HG03064 (cell line): ENCODE measurements at regions not wholly inside any gene's neighbourhood (a gene's known extent, or its start where the extent isn't known, plus 50 kb on each side); places are given as distances from the start of the nearest gene placed in this dataset.

Source experiments
- ATAC-seq: cut with Tn5 transposase; IDR thresholded peaks from one replicate; pipeline ENCODE4 v1.9.1; 2021; ENCODE audit warnings: low read depth; ENCODE audit not compliant: unreplicated experiment

DNA sequence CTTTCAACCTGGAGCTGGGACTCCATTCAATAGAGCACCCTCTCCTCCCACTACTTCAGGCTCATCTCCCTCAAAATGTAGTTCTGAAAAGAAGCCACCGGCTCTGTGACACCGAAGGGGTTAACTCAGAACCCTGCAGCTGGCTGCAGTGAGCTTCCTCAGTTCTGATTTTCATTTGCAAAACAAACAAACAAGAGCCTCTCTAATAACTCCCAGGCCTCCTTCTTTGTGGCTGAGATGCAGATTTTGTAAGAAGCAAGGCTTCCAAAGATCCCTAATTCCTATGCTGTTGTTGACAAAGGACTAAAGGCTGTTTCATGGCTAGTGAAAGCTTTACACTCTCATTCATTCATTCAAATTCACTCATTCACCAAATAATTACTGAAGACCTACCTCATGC is 333.4 kb upstream of the TBX3 start:
- no peak for ATAC-seq

DNA sequence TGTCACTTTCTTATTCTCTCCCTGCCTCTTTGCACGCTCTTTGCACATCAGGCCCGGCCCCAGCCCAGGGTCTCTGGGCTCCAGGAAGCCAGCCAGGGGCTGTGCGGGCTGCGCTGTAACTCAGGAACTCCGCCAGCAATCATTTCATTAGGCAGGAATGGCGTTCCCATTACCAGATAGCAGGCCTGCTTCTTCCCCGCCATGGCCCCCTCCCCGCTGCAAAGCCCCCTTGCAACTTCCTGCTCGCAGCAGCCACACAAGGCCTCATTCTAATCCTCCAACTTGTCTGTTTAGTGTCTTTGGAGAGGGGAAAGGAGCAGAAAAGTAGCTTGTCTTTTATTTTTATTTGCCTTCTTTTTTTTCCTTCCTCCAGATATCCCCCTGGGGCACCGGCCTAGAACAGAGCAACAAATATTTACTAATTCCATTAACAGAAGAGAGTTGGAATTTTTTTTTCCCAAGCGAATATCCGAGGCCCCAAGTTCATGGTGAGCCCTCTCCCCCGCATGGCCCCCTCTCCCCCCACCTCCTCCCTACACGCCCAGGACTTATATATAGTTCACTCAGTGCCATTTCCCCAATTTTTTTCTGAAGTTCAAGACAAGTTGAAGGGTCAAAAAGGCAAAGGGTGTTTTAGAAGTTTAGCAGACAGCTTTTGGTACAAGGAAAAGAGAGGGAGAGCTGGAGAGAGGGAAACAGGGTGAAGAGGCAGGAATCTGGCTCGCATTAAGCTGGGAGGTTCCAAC is 329.4 kb upstream of the TBX3 start:
- no peak for ATAC-seq

DNA sequence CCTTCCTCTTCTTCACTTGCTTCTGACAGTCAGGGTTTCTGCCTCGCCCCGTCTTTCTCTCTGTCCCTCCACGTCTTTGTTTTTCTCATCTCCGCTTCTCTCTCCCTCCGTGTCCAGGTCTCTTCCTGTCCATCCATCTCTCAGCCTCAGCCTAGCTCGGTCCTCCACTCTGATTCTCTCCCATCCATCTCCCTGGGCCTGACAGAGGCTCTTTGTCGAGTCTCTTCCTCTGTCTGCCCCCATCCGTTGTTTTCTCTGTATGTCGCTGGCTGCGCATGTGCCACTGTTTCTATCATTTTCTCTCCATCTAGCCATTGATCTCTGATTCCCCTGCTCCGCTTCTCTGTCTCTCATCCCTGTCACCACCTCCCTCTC is 328.9 kb upstream of the TBX3 start:
- no peak for ATAC-seq

DNA sequence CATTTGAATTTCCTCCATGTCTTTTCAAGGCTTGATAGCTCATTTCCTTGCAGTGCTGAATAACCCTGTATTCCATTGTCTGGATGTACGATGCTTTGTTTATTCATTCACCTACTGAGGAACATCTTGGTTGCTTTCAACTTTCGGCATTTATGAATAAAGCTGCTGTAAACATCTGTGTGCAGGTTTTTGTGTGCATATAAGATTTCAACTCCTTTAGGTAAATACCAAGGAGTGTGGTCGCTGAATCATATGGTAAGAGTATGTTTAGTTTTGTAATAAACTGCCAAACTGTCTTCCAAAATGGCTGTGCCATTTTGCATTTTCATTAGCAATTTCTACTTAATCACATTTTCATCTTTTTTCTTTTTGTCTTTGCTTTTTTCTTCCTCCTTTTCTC is 327.7 kb upstream of the TBX3 start:
- no peak for ATAC-seq

DNA sequence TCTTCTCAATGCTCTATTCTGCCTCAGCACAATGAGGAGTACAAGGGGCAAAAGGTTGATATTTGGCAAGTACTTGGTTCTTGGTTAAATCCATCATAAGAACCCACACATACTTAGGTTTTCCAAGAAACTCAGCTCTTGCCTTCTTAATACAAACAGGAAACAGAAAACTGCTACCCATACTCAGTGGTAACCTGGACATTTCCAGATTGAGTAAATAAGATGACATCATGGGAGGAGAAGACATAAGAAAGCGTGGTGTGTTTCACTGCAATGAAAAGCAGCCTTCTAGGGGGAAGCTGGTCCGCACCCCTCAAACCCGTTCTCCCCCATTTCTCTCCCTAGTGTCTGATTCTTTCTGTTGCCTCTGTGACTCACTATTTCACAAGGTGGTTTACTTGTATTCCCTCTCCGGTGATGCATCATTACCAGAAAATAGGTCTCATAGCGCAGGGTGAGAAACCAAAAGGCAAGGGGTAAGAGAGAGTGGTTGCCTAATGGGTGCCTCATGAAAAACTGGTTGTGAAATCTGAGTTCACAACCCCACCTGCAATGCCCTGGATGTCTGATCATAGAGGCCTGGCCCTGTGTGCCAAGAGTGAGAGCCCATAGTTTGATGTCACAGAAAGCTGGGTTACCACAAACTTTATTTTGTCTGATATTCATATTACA is 326.5 kb upstream of the TBX3 start:
- ATAC-seq, result no peak

DNA sequence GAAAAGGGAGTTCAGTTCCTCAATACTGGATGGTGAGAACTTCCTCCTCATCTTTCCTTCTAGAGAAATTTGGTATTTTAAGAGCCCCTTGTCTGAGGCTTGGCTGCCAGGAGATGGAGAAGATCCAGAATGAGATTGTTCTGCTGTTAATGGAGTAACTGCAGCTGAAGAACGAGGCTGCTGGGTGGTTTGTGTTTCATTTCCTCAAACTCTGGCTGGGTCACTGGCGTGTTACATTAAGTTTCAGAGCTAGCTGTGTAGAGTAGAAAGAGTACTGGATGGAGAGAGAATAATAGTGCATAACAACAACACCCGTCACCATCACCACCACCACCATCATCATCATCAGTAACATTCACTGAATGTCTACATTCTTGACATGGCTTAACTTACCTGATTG is 325.0 kb upstream of the TBX3 start:
- ATAC-seq, result no peak

DNA sequence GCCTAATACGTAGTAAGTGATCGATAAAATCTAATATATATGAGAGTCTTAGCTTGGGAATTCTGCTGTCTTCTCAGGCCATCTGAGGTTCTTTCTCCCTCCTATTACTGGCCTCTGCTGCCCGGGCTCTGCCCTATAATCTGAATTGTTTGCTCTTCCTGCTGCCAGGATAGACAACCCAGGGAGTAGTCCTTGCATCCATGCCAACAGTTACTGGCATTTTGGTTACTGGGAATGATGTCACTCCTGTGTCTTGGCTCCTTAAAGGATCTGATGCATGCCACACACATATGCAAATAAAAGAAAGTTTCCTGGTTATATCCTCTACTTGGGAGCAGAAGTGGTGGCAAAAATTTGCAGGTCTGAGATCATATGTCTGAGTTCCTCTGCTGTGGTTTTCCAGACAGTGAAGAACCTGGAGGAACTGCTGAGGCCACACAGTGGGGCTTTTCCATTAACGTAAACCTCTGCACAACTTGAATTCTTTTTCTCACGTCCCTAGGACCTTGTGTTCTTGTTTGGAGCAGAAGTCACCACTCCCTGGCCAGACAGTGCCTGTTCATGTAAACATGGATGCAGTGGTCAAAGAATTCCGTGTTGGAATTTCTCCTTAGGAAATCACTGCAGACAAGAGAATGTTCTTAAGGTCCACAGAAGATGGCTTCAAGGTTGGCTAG is 320.6 kb upstream of the TBX3 start:
- no peak for ATAC-seq

DNA sequence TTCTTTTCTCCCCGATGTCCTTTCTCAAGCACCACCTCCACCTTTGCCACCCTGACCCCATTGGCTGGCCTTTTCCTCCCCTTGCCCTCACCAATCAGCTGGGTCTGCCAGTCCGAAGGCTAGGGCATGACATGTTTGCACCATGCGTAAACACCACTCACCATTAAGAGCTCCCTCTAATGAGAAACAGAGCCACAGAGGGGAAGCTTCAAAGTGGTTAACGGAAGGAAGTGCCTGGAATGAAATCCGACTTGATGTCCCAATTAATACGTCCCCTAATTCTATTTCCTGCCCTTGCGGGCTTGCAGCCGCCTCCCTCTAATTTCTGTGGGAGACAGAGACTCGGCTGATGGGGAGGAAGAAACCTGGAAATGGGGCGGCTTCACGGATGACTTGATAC is 318.5 kb upstream of the TBX3 start:
- ATAC-seq, result no peak

DNA sequence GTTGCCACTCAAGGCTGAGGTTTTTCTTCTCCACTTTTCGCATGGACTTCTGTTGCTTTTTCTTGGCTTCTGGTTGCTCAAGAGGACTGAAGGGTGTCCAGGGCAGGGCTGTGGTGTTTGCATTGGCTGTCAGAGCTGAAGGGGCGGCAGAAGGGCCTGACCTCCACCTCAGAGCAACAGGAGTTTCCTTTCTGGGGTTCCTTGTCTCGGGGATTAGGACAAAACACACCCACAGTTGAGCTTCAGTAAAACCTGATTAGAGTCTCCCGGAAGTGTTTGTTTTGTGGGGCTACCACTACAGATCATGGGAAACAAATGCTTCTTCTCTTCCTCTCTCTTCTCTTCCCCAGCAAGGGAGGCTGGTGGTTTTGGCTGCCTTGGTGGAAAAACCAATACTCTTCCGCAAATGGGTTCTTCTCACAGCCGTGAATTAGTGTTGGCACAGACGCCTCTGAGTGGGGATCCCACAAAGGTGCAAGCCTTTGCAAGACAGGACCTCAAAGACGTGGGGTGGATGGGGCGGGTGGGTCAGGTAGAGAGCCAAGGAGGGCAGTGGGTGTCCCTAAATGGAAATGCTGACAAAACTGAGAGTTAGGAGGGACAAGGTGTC is 317.7 kb upstream of the TBX3 start:
- ATAC-seq, result no peak

DNA sequence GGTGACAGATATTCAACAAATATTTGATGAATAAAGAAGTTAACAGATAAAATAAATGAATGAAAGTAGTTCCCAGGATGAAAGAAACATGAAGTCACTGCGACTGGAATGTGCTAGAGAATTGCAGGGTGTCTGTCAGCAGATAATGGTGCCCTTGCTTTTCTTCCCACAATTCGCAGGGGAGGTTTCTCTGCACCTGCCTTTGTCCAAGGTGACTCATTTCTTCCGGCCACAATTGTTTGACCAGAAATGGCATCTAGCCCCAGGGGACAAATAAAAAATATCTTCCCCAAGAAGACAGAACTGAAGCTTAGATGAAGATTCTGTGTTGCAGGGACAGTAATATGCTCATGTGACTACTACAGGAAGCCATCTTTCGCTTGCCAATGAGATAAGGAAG is 316.1 kb upstream of the TBX3 start:
- ATAC-seq, result no peak

DNA sequence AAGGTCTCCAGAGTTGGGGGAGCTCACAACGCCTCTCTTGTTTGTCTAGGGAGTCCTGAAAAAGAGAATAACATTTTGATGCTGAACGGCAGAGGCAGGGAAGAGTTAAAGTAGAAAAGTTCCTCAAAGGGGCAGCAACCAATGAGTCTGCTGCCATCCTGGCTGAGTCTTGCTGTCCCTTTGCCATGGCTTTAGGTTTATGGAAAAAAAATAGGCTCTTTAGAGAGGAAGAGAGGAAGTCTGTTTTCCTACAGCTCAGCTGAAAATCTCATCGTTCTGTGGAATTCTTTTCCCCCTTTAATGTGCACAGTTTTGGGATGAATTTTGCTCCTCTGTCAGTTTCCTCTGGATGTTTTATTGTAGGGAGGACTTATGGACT is 314.8 kb upstream of the TBX3 start:
- ATAC-seq, result no peak

DNA sequence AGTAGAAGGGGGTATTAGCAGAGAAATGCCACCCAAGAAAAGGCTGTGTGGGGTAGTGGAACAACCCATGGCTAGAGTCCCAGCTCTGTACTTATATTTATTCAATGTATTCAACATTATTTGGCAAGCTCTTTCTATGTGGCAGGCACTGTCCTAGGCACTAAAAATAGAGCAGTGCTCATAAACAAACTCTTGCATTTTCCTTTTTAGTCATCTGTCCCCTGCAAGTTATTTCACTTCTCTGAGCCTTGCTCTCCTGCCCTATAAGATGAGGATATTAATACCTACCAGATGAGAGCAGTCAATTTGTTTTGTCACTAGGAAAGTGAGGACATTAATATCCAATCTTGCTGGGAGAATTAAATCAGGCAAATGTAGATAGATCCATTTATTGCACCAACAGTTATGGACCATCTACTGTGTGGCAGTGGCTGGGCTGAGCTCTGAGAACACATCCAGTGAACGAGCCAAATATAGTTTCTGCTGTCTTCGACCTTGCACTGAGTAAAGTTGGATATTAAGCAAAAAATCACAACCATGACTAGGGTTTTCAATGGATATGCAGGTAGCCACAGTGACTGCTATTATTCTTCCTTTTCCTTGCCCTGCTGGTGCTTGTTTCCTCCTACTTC is 314.3 kb upstream of the TBX3 start:
- ATAC-seq, result no peak

DNA sequence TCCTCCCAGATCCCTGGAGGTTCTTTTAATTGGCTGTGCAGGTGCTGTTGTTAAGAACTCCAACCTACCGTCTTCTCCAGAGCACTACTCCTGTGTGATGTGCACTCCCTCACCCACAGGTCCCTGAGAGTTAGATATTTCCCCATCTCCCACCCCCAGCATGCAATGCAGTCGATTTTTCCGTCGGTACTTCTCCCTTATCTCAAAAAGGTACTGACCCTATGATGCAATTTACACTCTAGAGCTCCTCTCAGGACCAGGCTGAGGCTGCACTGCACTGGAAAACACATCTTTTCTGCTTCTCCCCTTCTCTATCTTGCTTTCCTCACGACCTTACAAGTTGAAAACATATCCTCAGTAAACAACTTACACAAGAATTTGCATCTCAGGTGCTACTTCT is 312.4 kb upstream of the TBX3 start:
- ATAC-seq, result no peak

DNA sequence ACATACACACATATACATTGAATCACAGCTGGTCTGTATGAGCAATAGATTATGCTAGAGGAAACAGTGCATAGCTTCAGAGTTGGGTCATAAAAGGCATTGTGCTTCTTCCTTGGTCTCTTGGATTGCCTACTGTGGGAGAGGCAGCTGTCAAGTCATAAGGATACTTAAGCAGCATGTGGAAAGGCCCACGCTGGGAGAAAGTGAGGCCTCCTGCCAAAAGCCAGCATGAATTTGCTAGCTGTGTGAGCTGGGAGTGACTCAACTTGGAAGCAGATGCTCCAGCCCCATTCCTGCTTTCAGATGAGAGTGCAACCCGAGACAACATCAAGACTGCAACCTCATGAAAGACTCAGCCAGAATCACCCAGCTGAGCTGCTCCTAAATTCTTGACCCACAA is 311.9 kb upstream of the TBX3 start:
- no peak for ATAC-seq

DNA sequence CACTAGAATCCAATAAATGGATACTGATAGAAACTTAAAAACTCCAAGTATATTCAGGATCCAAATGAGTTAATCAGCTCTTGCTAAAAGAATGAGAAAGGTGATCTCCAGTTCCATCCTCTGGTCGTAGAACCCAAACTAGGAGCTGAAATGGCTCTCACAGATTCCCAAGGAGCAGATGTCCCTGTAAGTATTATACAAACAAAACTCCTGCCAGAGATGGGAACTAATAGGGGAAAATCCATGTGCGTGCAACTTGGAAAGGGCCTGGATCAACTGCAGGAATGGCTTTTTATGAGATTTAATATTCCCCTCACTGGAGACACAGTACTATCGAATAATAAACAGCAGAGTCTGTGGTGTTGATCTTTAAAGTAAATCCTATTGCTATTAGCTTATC is 309.2 kb upstream of the TBX3 start:
- no peak for ATAC-seq

DNA sequence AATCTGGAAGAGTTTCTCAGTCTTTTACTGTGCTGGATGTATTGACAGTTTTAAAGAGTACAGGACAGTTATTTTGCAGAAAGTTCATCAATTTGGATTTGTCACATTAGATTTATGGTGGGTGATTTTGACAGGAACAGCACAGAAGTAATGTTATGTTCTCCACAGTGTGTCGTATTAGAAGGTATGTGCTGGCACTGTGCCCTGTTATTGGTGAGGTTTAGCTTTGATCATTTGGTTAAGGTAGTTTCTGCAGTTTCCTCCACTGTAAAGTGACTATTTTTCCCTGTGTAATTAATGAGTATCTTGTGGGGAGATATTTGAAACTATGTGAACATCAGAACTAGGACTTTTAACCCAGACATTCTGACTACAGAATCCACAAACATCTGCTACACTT is 308.5 kb upstream of the TBX3 start:
- no peak for ATAC-seq

DNA sequence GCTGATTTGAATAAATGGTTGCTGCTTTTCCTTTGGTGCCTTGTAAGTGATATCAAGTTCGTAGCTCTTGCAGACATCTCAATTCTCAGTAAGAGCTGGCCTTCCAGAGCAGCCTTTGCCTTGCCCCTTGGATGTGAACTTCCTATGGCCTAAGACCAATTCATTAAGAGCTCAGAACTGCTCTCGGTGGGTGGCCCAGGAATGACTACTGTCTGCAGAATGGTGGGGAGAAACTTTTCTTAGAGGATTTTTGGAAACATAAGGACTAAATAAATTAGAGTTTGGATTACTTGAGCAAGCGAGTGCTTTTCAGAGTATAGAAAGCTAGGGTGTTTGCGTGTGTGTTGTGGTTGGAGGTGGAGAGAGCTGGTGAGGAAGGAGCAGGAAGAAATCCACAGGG is 306.4 kb upstream of the TBX3 start:
- no peak for ATAC-seq

DNA sequence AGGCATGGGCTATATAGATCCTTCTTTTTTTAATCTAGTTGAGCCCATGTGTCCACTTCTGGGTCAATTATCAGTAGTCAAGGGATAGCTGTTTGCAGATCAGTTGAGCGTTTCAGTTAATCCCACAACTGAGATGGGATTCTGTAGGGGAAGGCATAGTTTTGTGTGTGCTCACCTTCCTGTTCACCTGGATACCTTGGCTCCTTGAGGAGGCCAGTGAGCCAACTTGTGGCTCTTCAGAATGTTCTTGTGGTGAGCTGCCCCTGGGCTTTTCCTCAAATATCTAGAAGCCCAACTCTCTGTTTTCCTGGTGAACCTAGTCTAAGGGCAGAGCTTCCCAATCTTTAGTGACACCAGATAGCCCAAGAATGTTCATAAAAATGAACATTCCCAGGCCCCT is 302.9 kb upstream of the TBX3 start:
- ATAC-seq, result no peak

DNA sequence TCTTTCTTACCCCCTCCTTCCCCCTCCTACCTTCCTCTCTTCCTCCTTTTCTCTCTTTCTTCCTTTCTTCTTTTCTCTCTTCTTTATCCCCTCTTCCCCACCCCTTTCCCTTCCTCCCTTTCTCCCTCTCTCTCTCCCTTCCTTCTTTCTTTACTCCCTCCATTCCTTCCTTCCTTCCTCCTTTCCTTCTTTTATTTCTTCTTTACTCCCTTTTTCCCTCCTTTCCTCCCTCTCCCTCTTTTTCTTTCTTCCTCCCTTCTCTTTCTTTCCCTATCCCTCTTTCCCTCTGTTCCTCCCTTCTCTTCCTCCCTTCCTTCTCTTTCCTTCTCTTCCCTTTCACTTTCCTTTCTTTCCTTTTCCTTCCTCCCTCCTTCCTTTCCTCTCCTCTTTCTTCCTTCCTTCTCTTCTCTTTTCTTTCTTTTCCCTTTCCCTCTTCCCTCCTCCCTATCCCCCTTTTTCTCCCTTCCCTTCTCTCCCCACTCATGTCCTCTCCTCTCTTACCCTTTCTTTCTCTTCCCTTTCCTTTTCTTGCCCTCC is 302.3 kb upstream of the TBX3 start:
- no peak for ATAC-seq

DNA sequence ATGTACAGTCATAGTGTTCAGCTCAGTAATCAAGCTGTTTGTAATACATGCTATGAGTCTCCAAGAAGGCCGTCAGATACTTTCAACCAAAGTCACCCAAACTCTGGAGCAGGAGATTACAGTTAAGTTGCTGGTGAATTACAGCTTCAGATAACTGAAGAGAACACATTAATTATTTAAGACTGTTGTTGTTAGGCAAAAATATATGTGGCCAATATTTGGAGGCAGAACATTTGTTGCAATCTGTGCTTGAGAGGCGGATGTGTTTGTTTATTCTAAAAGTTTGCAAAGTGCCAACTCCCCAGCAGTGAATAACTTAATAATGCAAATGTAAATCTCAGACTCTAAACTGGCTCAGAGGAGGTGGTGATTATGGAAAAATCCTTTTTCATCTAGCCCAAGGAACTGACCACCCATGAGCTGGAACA is 300.7 kb upstream of the TBX3 start:
- no peak for ATAC-seq

DNA sequence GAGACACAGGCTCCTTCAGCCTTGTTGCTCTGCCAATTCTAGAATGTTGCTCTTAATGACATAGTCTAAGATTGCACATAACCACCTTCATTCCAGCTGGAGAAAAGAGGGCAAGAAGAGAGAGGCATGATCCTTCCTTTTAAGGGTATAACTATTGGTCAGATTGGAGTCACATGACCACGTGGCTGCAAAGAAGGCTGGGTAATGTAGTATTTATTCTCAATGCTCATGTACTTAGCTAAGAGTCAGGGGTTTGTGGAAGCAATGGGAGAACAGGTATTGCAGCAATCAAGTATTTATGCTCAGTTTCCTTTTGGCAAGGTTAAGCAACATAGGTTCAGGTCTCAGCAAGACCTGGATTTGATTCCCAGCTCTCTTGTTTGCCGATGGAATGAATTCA is 298.8 kb upstream of the TBX3 start:
- ATAC-seq, result no peak
